ENCODE measurements at regions not wholly inside any gene's neighbourhood (a gene's known extent, or its start where the extent isn't known, plus 50 kb on each side); places are given as distances from the start of the nearest gene placed in this dataset.

DNA sequence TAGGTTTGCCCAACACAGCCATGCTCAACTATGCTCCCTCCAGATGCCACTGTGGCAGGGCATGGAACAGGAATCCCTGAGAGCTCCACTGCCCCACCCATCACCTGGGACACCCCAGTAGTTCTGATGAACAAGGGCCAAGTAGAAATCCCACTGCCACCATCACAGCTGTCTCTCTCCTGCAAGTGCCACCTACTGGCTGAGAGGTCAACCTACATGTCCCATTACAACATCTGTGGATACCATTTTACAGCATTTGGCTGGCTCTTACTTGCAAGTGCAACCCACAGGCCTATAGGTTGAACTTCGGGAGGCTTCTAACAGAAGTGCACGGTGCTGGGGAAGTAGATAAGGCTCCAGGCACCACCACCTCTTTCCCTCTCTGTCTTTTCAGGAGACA, 142.5 kb downstream of the CXXC4 start:
- no peak overlapping the region for H3K4me3 ChIP-seq
- WGBS, 4 donors, result 73 to 87% (median 79%) methylated on average over 2 of the region's 2 CpGs
- H3K9me3 ChIP-seq (replicated peaks in 1 of 3), result no peaks in the 10 kb centered on the region
- no peak overlapping the region for H3K27ac ChIP-seq
- no peak for DNase-seq
- H3K27me3 ChIP-seq, result no peaks in the 10 kb centered on the region
- intact Hi-C loops (cut with DNase I), result no loop called here
- H3K36me3 ChIP-seq (replicated peaks in 1 of 2), result no peaks in the 10 kb centered on the region
- TF ChIP-seq, protein P1, sequence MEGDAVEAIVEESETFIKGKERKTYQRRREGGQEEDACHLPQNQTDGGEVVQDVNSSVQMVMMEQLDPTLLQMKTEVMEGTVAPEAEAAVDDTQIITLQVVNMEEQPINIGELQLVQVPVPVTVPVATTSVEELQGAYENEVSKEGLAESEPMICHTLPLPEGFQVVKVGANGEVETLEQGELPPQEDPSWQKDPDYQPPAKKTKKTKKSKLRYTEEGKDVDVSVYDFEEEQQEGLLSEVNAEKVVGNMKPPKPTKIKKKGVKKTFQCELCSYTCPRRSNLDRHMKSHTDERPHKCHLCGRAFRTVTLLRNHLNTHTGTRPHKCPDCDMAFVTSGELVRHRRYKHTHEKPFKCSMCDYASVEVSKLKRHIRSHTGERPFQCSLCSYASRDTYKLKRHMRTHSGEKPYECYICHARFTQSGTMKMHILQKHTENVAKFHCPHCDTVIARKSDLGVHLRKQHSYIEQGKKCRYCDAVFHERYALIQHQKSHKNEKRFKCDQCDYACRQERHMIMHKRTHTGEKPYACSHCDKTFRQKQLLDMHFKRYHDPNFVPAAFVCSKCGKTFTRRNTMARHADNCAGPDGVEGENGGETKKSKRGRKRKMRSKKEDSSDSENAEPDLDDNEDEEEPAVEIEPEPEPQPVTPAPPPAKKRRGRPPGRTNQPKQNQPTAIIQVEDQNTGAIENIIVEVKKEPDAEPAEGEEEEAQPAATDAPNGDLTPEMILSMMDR (IDR thresholded peaks at IDR 0.05), result no peak
- no peak for TF ChIP-seq POLR2A (IDR thresholded peaks at IDR 0.05)
- H3K4me1 ChIP-seq (replicated peaks in 1 of 2), result no peaks in the 10 kb centered on the region

DNA sequence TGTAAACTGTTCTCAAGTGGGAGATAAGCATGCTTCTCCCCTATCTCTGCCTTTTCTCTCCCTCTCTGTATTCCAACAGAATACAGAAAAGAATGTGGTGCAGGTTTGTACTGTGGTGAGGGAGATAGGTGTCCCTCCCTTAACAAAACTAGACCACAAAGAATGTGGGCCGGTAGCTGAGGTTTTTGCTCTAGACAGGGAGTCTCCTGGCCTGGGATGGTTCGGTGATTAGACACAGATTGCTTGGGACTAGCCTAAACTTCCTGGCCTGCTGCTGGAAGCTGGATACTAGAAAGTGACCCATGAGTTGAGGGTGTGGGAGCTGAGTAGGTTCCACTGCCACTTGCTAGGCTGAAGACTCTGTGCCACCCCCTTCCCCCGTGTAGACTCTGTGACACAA, 143.0 kb downstream of the CXXC4 start:
- intact Hi-C loops (cut with DNase I), result no loop called here
- H3K4me1 ChIP-seq (replicated peaks in 1 of 2), result no peaks in the 10 kb centered on the region
- H3K27ac ChIP-seq, result no peak overlapping the region
- no peaks in the 10 kb centered on the region for H3K9me3 ChIP-seq (replicated peaks in 1 of 3)
- no peak overlapping the region for H3K4me3 ChIP-seq
- TF ChIP-seq, protein P1 (IDR thresholded peaks at IDR 0.05), result no peak
- TF ChIP-seq POLR2A (IDR thresholded peaks at IDR 0.05), result no peak
- H3K36me3 ChIP-seq (replicated peaks in 1 of 2), result no peaks in the 10 kb centered on the region
- no peak for DNase-seq
- H3K27me3 ChIP-seq, result no peaks in the 10 kb centered on the region
- 57 to 78% (median 68%) methylated on average over 3 of the region's 3 CpGs for WGBS, 4 donors

DNA sequence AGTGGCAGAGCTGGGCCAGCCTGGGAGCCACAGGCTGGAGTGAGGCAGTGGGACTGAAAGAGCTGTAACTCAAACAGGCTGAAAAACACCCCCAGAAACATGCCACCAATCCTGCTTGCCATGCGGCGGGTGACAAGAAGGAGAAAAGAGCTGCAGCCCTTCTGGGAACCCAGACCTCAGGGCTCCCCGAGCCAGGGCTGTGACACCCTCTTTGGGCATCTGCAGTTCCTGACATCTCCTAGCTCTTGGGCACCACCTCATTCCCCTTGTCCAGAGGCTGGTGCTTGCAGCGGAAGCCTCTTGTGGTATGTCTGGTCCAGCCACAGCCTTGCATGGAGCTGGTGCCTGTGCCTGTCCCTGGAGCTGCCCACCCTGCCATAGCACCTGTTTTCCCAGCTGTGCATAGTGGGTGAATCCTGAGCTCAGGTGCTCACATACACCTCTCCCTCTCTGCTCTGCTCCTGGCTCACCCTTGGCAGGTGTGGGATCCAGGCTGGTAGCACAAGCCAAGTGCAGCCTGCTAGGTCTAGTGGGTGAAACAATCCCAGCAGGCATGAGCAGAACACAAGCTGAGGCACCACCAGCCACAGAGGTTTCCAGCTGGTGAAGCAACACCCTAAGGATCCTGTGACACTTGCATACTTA, 149.0 kb downstream of the CXXC4 start:
- H3K27ac ChIP-seq, result no peak overlapping the region
- H3K36me3 ChIP-seq (replicated peaks in 1 of 2), result no peaks in the 10 kb centered on the region
- DNase-seq, result no peak
- WGBS, 4 donors, result 83 to 89% (median 86%) methylated on average over 4 of the region's 4 CpGs
- no peak for TF ChIP-seq POLR2A (IDR thresholded peaks at IDR 0.05)
- TF ChIP-seq, protein P1 (IDR thresholded peaks at IDR 0.05), result no peak
- no peaks in the 10 kb centered on the region for H3K4me1 ChIP-seq (replicated peaks in 1 of 2)
- H3K9me3 ChIP-seq (replicated peaks in 1 of 3), result no peaks in the 10 kb centered on the region
- H3K27me3 ChIP-seq, result no peaks in the 10 kb centered on the region
- H3K4me3 ChIP-seq, result no peak overlapping the region
- intact Hi-C loops (cut with DNase I), result no loop called here

DNA sequence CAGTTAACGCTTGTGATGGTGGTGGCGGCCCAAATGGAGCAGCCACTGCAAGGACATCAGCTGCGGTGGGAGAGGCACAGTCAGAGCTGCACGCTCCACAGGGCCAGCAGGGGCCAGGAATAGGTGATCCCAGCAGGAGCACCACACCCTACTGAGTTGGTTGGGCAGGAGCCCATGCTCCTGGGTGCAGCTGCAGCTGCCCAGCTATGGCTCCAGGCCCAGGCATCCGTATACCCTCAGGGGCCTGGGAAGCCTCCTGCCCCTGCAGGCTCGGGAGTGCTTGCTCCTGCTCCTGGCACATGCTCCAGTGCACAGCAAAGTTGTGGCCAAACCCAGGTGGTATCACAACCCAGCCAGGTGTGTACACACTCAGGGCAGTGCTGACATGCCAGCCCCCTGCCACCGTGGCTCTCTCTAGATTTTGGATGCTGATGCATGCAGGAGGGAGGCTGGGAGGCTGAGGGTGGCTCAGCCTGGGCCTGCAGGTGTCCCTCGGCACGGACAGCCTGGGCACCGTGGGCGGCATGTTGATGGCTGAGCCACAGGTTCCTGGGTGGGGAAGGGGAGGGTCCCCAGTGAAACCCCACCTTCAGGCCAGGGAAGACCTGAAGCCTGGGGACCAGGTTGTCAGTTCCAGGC, 150.2 kb downstream of the CXXC4 start:
- Histone ChIP-seq H3K9me3 (replicated peaks in 1 of 3) (no peaks in the 10 kb centered on the region), H3K4me3 (no peak overlapping the region), H3K27me3 (no peaks in the 10 kb centered on the region), H3K4me1 (replicated peaks in 1 of 2) (no peaks in the 10 kb centered on the region), H3K36me3 (replicated peaks in 1 of 2) (no peaks in the 10 kb centered on the region), H3K27ac (no peak overlapping the region)
- no peak for DNase-seq
- no peak for TF ChIP-seq POLR2A (IDR thresholded peaks at IDR 0.05)
- TF ChIP-seq, protein P1 (IDR thresholded peaks at IDR 0.05), result no peak
- intact Hi-C loops (cut with DNase I), result no loop called here
- WGBS, 4 donors, result 82 to 97% (median 90%) methylated on average over 8 to 11 of the region's 11 CpGs
